GM12878 (cell line): ENCODE measurements at regions not wholly inside any gene's neighbourhood (a gene's known extent, or its start where the extent isn't known, plus 50 kb on each side); places are given as distances from the start of the nearest gene placed in this dataset.

Experiments
- ATAC-seq: fragments of 200-7000 bp; cut with Tn5 transposase; 3 replicates; pipeline ENCODE4 v1.9.1; 2020; ENCODE audit warnings: mild to moderate bottlenecking, moderate library complexity
- BruUV-seq: library from RNA; stranded (reverse); fragments of 400-500 nt; replicated peaks from 2 replicates; lab custom pipeline; 2021; lab: Mats Ljungman, UMichigan
- CTCF ChIA-PET: fragments of 300-600 bp; sonication (Branson Sonifier 250); formaldehyde crosslinking; extraction: SDS; loops from one replicate; lab custom pipeline; 2021; ENCODE audit warnings: inconsistent platforms; lab: Yijun Ruan, JAX
- POLR2A ChIA-PET: fragments of 350-600 bp; formaldehyde crosslinking; extraction: SDS; loops from one replicate; lab custom pipeline; 2021; ENCODE audit warnings: inconsistent platforms; lab: Charles Lee
- RAD21 ChIA-PET: fragments of 300-600 bp; sonication (Branson Sonifier 250); formaldehyde crosslinking; loops from one replicate; lab custom pipeline; 2023; ENCODE audit warnings: antibody characterized with exemption; ENCODE audit not compliant: unreplicated experiment; lab: Charles Lee
- SMC1A ChIA-PET: fragments of 300-600 bp; sonication (Branson Sonifier 250); formaldehyde crosslinking; loops from one replicate; lab custom pipeline; 2023; ENCODE audit not compliant: unreplicated experiment, uncharacterized antibody; lab: Charles Lee
- DNase-seq: peaks from one replicate; pipeline ENCODE4 v3.0.0-alpha.2; 2011; ENCODE audit warnings: low read depth, low spot score
- FAIRE-seq: peaks from 3 replicates; lab custom pipeline; 2011; peaks lifted over from hg19 to GRCh38; lab: Jason Lieb, UNC
- H2AFZ ChIP-seq: 2 replicates; pipeline ENCODE4 v1.6.0; 2011; ENCODE audit warnings: low read depth, low read length, control low read depth; ENCODE audit not compliant: control insufficient read depth
- H3K27ac ChIP-seq: 2 replicates; pipeline ENCODE4 v1.5.1; 2011; ENCODE audit warnings: control low read depth; ENCODE audit not compliant: control insufficient read depth, insufficient read depth
- H3K27me3 ChIP-seq, 2 experiments: replicated peaks in 1 of 2; 2 replicates each; pipeline versions ENCODE4 v1.6.0 to v1.6.1; 2011; ENCODE audit warnings: low read length in 1 of 2; ENCODE audit not compliant: control insufficient read depth in 2 of 2, insufficient read depth in 2 of 2
- H3K36me3 ChIP-seq, 2 experiments: 2 replicates each; pipeline ENCODE4 v1.5.1; 2011; ENCODE audit warnings: low read length in 1 of 2; ENCODE audit not compliant: control insufficient read depth in 2 of 2, insufficient read depth in 2 of 2
- H3K4me1 ChIP-seq: 2 replicates; pipeline ENCODE4 v1.6.1; 2011; ENCODE audit warnings: mild to moderate bottlenecking, low read length, moderate library complexity, mixed read lengths; ENCODE audit not compliant: control insufficient read depth, insufficient read depth
- H3K4me2 ChIP-seq: 2 replicates; pipeline ENCODE4 v1.6.0; 2011; ENCODE audit warnings: control low read depth; ENCODE audit not compliant: control insufficient read depth, insufficient read depth
- H3K4me3 ChIP-seq: fragments of 200-600 bp; sonication (generic); 2 replicates; pipeline ENCODE4 v1.5.1; 2016
- H3K79me2 ChIP-seq: 2 replicates; pipeline ENCODE4 v1.6.0; 2011; ENCODE audit warnings: low read length; ENCODE audit not compliant: control insufficient read depth, insufficient read depth
- H3K9ac ChIP-seq: 2 replicates; pipeline ENCODE4 v1.8.0; 2011; ENCODE audit warnings: low read length, control low read depth, mixed read lengths; ENCODE audit not compliant: control insufficient read depth, insufficient read depth
- H3K9me3 ChIP-seq: replicated peaks from 3 replicates; pipeline ENCODE4 v1.5.1; 2011; ENCODE audit warnings: mild to moderate bottlenecking, low read length; ENCODE audit not compliant: control insufficient read depth, insufficient read depth
- H4K20me1 ChIP-seq: 2 replicates; pipeline ENCODE4 v1.6.0; 2011; ENCODE audit not compliant: control insufficient read depth, insufficient read depth
- BACH1 ChIP-seq: fragments of 450-650 bp; IDR thresholded peaks from 2 replicates; pipeline ENCODE4 v1.6.1; 2017; ENCODE audit warnings: mild to moderate bottlenecking, borderline replicate concordance
- CBX5 ChIP-seq: sonication (generic); IDR thresholded peaks from 2 replicates; pipeline ENCODE4 v1.6.1; 2016; ENCODE audit warnings: low read depth, moderate library complexity, mild to moderate bottlenecking, inconsistent platforms
- EZH2 ChIP-seq: IDR thresholded peaks from 2 replicates; pipeline ENCODE4 v1.6.1; 2012; ENCODE audit warnings: low read depth, mild to moderate bottlenecking, control low read depth, inconsistent platforms, low read length, borderline replicate concordance; ENCODE audit not compliant: control insufficient read depth
- HDAC2 ChIP-seq: fragments of 200-600 bp; sonication (generic); IDR thresholded peaks from 2 replicates; pipeline ENCODE4 v1.6.1; 2017
- JUND ChIP-seq: IDR thresholded peaks from 2 replicates; pipeline ENCODE4 v1.6.1; 2012; ENCODE audit warnings: low read depth, mild to moderate bottlenecking, low read length, improper control_type of control experiment, moderate library complexity
- MTA3 ChIP-seq: IDR thresholded peaks from 2 replicates; pipeline ENCODE4 v1.6.1; 2012; ENCODE audit warnings: low read length, inconsistent platforms, borderline replicate concordance
- SREBF1 ChIP-seq: IDR thresholded peaks from 2 replicates; pipeline ENCODE4 v1.6.1; 2012; ENCODE audit warnings: mild to moderate bottlenecking, low read length
- SUPT20H ChIP-seq: IDR thresholded peaks from 2 replicates; pipeline ENCODE4 v1.6.1; 2011; ENCODE audit warnings: low read depth, mild to moderate bottlenecking, low read length, moderate library complexity, borderline replicate concordance; ENCODE audit not compliant: control insufficient read depth
- TCF12 ChIP-seq: IDR thresholded peaks from 2 replicates; pipeline ENCODE4 v1.6.1; 2011; ENCODE audit warnings: low read depth, mild to moderate bottlenecking, low read length
- ZSCAN29 ChIP-seq: fragments of 450-650 bp; IDR thresholded peaks from 2 replicates; pipeline ENCODE4 v1.6.1; 2017; ENCODE audit warnings: mild to moderate bottlenecking, moderate library complexity
- WGBS: methylation state at CpG from one replicate; pipeline ENCODE4 v1.1.6; 2016; ENCODE audit warnings: low lambda C conversion rate; ENCODE audit not compliant: insufficient replicate concordance, insufficient coverage; ENCODE audit errors: missing lambda C conversion rate; 5-methylcytosine and 5-hydroxymethylcytosine counted together
- in situ Hi-C: fragments of 300-500 bp; cut with MboI; formaldehyde crosslinking; loops from 9 replicates; pipeline ENCODE4 v1.14.3; 2018; ENCODE audit warnings: mixed read lengths
- intact Hi-C: fragments of 100-400 bp; cut with micrococcal nuclease; formaldehyde crosslinking; loops from one replicate; pipeline ENCODE4 v1.14.2; 2022; ENCODE audit not compliant: unreplicated experiment
- TF ChIP-seq, protein P1 (sequence below): fragments of 450-650 bp; IDR thresholded peaks from 2 replicates; pipeline ENCODE4 v1.6.1; 2017; ENCODE audit warnings: mild to moderate bottlenecking, moderate library complexity
- TF ChIP-seq, protein P2 (sequence below): fragments of 450-650 bp; IDR thresholded peaks from 2 replicates; pipeline ENCODE4 v1.6.1; 2018; ENCODE audit warnings: mild to moderate bottlenecking, low read depth, moderate library complexity; ENCODE audit not compliant: partially characterized antibody
- TF ChIP-seq, protein P3 (sequence below): IDR thresholded peaks from 2 replicates; pipeline ENCODE4 v1.6.1; 2011; ENCODE audit warnings: low read depth, low read length, improper control_type of control experiment, borderline replicate concordance

DNA sequence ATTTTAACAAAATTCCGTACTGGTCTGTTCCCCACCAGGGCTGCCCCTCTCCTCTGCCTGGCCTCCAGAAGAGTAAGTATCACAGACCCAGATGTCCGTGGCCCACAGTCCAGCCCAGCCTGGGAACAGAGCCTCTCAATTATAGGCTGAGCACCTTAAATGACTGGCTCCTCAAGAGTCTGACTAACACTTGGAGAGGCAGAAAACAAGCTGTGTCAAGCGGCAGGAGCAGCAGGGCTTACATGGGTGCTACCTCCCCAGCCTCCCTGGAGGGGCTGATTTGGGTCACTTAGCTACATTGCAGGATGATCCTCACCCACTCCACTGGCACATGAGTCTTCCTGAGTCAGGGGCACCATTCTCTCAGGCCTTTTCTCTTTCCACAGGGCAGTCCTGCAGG, 209.7 kb downstream of the COPRS start (continued):
- TF ChIP-seq, protein P1, sequence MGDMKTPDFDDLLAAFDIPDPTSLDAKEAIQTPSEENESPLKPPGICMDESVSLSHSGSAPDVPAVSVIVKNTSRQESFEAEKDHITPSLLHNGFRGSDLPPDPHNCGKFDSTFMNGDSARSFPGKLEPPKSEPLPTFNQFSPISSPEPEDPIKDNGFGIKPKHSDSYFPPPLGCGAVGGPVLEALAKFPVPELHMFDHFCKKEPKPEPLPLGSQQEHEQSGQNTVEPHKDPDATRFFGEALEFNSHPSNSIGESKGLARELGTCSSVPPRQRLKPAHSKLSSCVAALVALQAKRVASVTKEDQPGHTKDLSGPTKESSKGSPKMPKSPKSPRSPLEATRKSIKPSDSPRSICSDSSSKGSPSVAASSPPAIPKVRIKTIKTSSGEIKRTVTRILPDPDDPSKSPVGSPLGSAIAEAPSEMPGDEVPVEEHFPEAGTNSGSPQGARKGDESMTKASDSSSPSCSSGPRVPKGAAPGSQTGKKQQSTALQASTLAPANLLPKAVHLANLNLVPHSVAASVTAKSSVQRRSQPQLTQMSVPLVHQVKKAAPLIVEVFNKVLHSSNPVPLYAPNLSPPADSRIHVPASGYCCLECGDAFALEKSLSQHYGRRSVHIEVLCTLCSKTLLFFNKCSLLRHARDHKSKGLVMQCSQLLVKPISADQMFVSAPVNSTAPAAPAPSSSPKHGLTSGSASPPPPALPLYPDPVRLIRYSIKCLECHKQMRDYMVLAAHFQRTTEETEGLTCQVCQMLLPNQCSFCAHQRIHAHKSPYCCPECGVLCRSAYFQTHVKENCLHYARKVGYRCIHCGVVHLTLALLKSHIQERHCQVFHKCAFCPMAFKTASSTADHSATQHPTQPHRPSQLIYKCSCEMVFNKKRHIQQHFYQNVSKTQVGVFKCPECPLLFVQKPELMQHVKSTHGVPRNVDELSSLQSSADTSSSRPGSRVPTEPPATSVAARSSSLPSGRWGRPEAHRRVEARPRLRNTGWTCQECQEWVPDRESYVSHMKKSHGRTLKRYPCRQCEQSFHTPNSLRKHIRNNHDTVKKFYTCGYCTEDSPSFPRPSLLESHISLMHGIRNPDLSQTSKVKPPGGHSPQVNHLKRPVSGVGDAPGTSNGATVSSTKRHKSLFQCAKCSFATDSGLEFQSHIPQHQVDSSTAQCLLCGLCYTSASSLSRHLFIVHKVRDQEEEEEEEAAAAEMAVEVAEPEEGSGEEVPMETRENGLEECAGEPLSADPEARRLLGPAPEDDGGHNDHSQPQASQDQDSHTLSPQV = no peak
- TF ChIP-seq HDAC2 = no peak
- TF ChIP-seq, all 136 proteins: peak for 0

DNA sequence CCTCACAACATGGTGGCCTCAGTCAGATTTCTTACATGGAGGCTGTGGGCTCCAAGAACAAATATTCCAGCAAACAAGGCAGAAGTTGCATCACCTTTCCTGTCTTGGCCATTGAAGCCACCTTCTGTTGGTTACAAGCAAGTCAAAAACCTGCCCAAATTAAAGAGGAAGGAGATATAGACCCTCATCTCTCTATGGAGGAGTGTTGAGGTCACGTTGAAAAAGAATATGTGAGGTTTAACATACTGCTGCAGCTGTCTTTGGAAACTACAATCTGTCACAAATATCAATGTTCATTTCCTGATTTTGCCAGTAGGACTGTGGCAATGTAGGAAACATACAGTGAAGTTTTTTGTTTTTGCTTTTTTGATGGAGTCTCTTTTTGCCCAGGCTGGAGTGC, 211.4 kb downstream of the COPRS start:
- Histone ChIP-seq H3K4me3 (no peak overlapping the region), H4K20me1 (no peaks in the 10 kb centered on the region), H2AFZ (no peak overlapping the region), H3K4me2 (no peak overlapping the region), H3K9me3 (no peaks in the 10 kb centered on the region; the same call in 2 of the 3 replicates), H3K27ac (no peak overlapping the region), H3K27me3 (no peaks in the 10 kb centered on the region), H3K9ac (no peak overlapping the region), H3K36me3 (no peaks in the 10 kb centered on the region), H3K79me2 (no peaks in the 10 kb centered on the region), H3K4me1 (no peaks in the 10 kb centered on the region)
- ATAC-seq (no peak), DNase-seq (no peak), FAIRE-seq (no peak)
- RAD21 ChIA-PET = no interaction called here
- intact Hi-C loops (no loop called here), in situ Hi-C loops (no loop called here)
- SMC1A ChIA-PET = no interaction called here
- no TSS peak for BruUV-seq
- CTCF ChIA-PET = no interaction called here
- 0% methylated on average over 1 of the region's 1 CpG for WGBS
- POLR2A ChIA-PET = no interaction called here
- TF ChIP-seq SUPT20H (no peak), JUND (no peak), EZH2 (no peak), MTA3 (no peak), SREBF1 (no peak), ZSCAN29 (no peak), CBX5 (no peak), TCF12 (no peak), BACH1 (no peak)
- TF ChIP-seq, protein P2, sequence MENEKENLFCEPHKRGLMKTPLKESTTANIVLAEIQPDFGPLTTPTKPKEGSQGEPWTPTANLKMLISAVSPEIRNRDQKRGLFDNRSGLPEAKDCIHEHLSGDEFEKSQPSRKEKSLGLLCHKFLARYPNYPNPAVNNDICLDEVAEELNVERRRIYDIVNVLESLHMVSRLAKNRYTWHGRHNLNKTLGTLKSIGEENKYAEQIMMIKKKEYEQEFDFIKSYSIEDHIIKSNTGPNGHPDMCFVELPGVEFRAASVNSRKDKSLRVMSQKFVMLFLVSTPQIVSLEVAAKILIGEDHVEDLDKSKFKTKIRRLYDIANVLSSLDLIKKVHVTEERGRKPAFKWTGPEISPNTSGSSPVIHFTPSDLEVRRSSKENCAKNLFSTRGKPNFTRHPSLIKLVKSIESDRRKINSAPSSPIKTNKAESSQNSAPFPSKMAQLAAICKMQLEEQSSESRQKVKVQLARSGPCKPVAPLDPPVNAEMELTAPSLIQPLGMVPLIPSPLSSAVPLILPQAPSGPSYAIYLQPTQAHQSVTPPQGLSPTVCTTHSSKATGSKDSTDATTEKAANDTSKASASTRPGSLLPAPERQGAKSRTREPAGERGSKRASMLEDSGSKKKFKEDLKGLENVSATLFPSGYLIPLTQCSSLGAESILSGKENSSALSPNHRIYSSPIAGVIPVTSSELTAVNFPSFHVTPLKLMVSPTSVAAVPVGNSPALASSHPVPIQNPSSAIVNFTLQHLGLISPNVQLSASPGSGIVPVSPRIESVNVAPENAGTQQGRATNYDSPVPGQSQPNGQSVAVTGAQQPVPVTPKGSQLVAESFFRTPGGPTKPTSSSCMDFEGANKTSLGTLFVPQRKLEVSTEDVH = no peak
- TF ChIP-seq, protein P3, sequence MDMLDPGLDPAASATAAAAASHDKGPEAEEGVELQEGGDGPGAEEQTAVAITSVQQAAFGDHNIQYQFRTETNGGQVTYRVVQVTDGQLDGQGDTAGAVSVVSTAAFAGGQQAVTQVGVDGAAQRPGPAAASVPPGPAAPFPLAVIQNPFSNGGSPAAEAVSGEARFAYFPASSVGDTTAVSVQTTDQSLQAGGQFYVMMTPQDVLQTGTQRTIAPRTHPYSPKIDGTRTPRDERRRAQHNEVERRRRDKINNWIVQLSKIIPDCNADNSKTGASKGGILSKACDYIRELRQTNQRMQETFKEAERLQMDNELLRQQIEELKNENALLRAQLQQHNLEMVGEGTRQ = no peak
